ENCODE measurements at regions not wholly inside any gene's neighbourhood (a gene's known extent, or its start where the extent isn't known, plus 50 kb on each side); places are given as distances from the start of the nearest gene placed in this dataset.
"Not testable (repeated sequence)": the region's sequence is repeated elsewhere in the genome, so short reads cannot be mapped to it uniquely, and the experiment has no call there.

- peaks cover 6% of the 10 kb centered on the region for H3K9me3 Mint-ChIP-seq
- H3K4me1 Mint-ChIP-seq: no peaks in the 10 kb centered on the region
These were observed 64.9 kb downstream of the FAM170A start for GRCh38 chr5:119694284-119694683.

GRCh38 chr5:119706049-119706448 lies 76.7 kb downstream of the FAM170A start:
- no peaks in the 10 kb centered on the region for H3K36me3 Mint-ChIP-seq (ENCODE audit: low read depth)
- H3K27me3 Mint-ChIP-seq: no peaks in the 10 kb centered on the region
- H3K27ac Mint-ChIP-seq: no peak overlapping the region
- H3K9me3 Mint-ChIP-seq: peaks cover 2% of the 10 kb centered on the region
- ATAC-seq: no peak
- no peak overlapping the region for H3K4me3 Mint-ChIP-seq
- no peaks in the 10 kb centered on the region for H3K4me1 Mint-ChIP-seq
- DNase-seq: no peak

More at GRCh38 chr5:119694284-119694683, 64.9 kb downstream of the FAM170A start:
- H3K4me3 Mint-ChIP-seq: no peak overlapping the region
- H3K27me3 Mint-ChIP-seq: no peaks in the 10 kb centered on the region
- no peak overlapping the region for H3K27ac Mint-ChIP-seq
- ATAC-seq (no peak), DNase-seq (no peak)
- H3K36me3 Mint-ChIP-seq (ENCODE audit: low read depth): no peaks in the 10 kb centered on the region

GRCh38 chr5:119708076-119708790 lies 78.9 kb downstream of the FAM170A start:
- ATAC-seq (no peak), DNase-seq (no peak)
- Mint-ChIP-seq H3K9me3 (no peaks in the 10 kb centered on the region), H3K4me3 (no peak overlapping the region), H3K27ac (no peak overlapping the region), H3K27me3 (no peaks in the 10 kb centered on the region), H3K4me1 (no peaks in the 10 kb centered on the region), H3K36me3 (ENCODE audit: low read depth) (no peaks in the 10 kb centered on the region)

GRCh38 chr5:119721775-119722174 lies 92.4 kb downstream of the FAM170A start:
- no peak overlapping the region for H3K4me3 Mint-ChIP-seq
- H3K27ac Mint-ChIP-seq: no peak overlapping the region
- ATAC-seq (no peak), DNase-seq (no peak)
- no peaks in the 10 kb centered on the region for H3K4me1 Mint-ChIP-seq
- H3K9me3 Mint-ChIP-seq: peaks cover 15% of the 10 kb centered on the region
- H3K27me3 Mint-ChIP-seq: peaks cover 2% of the 10 kb centered on the region
- H3K36me3 Mint-ChIP-seq (ENCODE audit: low read depth): no peaks in the 10 kb centered on the region

GRCh38 chr5:119725291-119725690 lies 95.9 kb downstream of the FAM170A start:
- not testable (repeated sequence) for H3K27ac Mint-ChIP-seq; ATAC-seq; H3K4me3 Mint-ChIP-seq; H3K27me3 Mint-ChIP-seq; DNase-seq; H3K36me3 Mint-ChIP-seq (ENCODE audit: low read depth); H3K4me1 Mint-ChIP-seq
- peaks cover 18% of the 10 kb centered on the region for H3K9me3 Mint-ChIP-seq

GRCh38 chr5:119726544-119726943 lies 97.2 kb downstream of the FAM170A start:
- no peaks in the 10 kb centered on the region for H3K36me3 Mint-ChIP-seq (ENCODE audit: low read depth)
- peaks cover 2% of the 10 kb centered on the region for H3K27me3 Mint-ChIP-seq
- no peak overlapping the region for H3K4me3 Mint-ChIP-seq
- no peaks in the 10 kb centered on the region for H3K4me1 Mint-ChIP-seq
- DNase-seq: no peak
- H3K9me3 Mint-ChIP-seq: peaks cover 18% of the 10 kb centered on the region
- H3K27ac Mint-ChIP-seq: no peak overlapping the region
- ATAC-seq: no peak

- ATAC-seq (no peak), DNase-seq (no peak)
- H3K4me3 Mint-ChIP-seq: no peak overlapping the region
- H3K36me3 Mint-ChIP-seq (ENCODE audit: low read depth): no peaks in the 10 kb centered on the region
- no peaks in the 10 kb centered on the region for H3K27me3 Mint-ChIP-seq
- no peak overlapping the region for H3K27ac Mint-ChIP-seq
- no peaks in the 10 kb centered on the region for H3K4me1 Mint-ChIP-seq
- no peaks in the 10 kb centered on the region for H3K9me3 Mint-ChIP-seq
These were observed 110.9 kb downstream of the FAM170A start for GRCh38 chr5:119740225-119740624.

- ATAC-seq (no peak), DNase-seq (no peak)
- no peak overlapping the region for H3K4me3 Mint-ChIP-seq
- no peaks in the 10 kb centered on the region for H3K4me1 Mint-ChIP-seq
- no peaks in the 10 kb centered on the region for H3K27me3 Mint-ChIP-seq
- no peaks in the 10 kb centered on the region for H3K9me3 Mint-ChIP-seq
- no peak overlapping the region for H3K27ac Mint-ChIP-seq
- H3K36me3 Mint-ChIP-seq (ENCODE audit: low read depth): no peaks in the 10 kb centered on the region
These were observed 112.3 kb downstream of the FAM170A start for GRCh38 chr5:119741691-119742090.

- no peaks in the 10 kb centered on the region for H3K4me1 Mint-ChIP-seq
- DNase-seq (no peak), ATAC-seq (no peak)
- no peaks in the 10 kb centered on the region for H3K9me3 Mint-ChIP-seq
- no peaks in the 10 kb centered on the region for H3K36me3 Mint-ChIP-seq (ENCODE audit: low read depth)
- no peak overlapping the region for H3K4me3 Mint-ChIP-seq
- no peak overlapping the region for H3K27ac Mint-ChIP-seq
- no peaks in the 10 kb centered on the region for H3K27me3 Mint-ChIP-seq
These were observed 113.0 kb downstream of the FAM170A start for GRCh38 chr5:119742311-119742710.

- no peak overlapping the region for H3K4me3 Mint-ChIP-seq
- H3K27ac Mint-ChIP-seq: no peak overlapping the region
- no peak for ATAC-seq
These were observed 114.6 kb downstream of the FAM170A start for GRCh38 chr5:119743927-119744326.

GRCh38 chr5:119745976-119746375 lies 116.6 kb downstream of the FAM170A start:
- Mint-ChIP-seq H3K9me3 (no peaks in the 10 kb centered on the region), H3K4me1 (no peaks in the 10 kb centered on the region), H3K36me3 (ENCODE audit: low read depth) (no peaks in the 10 kb centered on the region), H3K27ac (no peak overlapping the region), H3K27me3 (no peaks in the 10 kb centered on the region), H3K4me3 (no peak overlapping the region)
- ATAC-seq: no peak
- no peak for DNase-seq

More at GRCh38 chr5:119743927-119744326, 114.6 kb downstream of the FAM170A start:
- no peaks in the 10 kb centered on the region for H3K9me3 Mint-ChIP-seq
- no peaks in the 10 kb centered on the region for H3K4me1 Mint-ChIP-seq
- H3K27me3 Mint-ChIP-seq: no peaks in the 10 kb centered on the region
- DNase-seq: no peak
- no peaks in the 10 kb centered on the region for H3K36me3 Mint-ChIP-seq (ENCODE audit: low read depth)

- H3K27me3 Mint-ChIP-seq: no peaks in the 10 kb centered on the region
- ATAC-seq (no peak), DNase-seq (no peak)
- H3K4me3 Mint-ChIP-seq: no peak overlapping the region
- H3K4me1 Mint-ChIP-seq: no peaks in the 10 kb centered on the region
- no peaks in the 10 kb centered on the region for H3K36me3 Mint-ChIP-seq (ENCODE audit: low read depth)
- H3K27ac Mint-ChIP-seq: no peak overlapping the region
- H3K9me3 Mint-ChIP-seq: no peaks in the 10 kb centered on the region
These were observed 117.6 kb downstream of the FAM170A start for GRCh38 chr5:119746984-119747383.

GRCh38 chr5:119750887-119751733 lies 121.8 kb downstream of the FAM170A start:
- no peaks in the 10 kb centered on the region for H3K9me3 Mint-ChIP-seq
- H3K27ac Mint-ChIP-seq: no peak overlapping the region
- H3K4me3 Mint-ChIP-seq: no peak overlapping the region

GRCh38 chr5:119751734-119752094 lies 122.4 kb downstream of the FAM170A start:
- Mint-ChIP-seq H3K9me3 (no peaks in the 10 kb centered on the region), H3K27me3 (no peaks in the 10 kb centered on the region), H3K36me3 (ENCODE audit: low read depth) (no peaks in the 10 kb centered on the region), H3K4me3 (no peak overlapping the region), H3K27ac (no peak overlapping the region), H3K4me1 (no peaks in the 10 kb centered on the region)
- ATAC-seq: no peak
- DNase-seq: no peak

More at GRCh38 chr5:119750887-119751733, 121.8 kb downstream of the FAM170A start:
- ATAC-seq (no peak), DNase-seq (no peak)
- H3K27me3 Mint-ChIP-seq: no peaks in the 10 kb centered on the region
- no peaks in the 10 kb centered on the region for H3K36me3 Mint-ChIP-seq (ENCODE audit: low read depth)
- no peaks in the 10 kb centered on the region for H3K4me1 Mint-ChIP-seq
